Retinal pigment epithelial cell (primary cell): ENCODE measurements at regions not wholly inside any gene's neighbourhood (a gene's known extent, or its start where the extent isn't known, plus 50 kb on each side); places are given as distances from the start of the nearest gene placed in this dataset.
A peak's percentile ranks its signal among the peaks of the same experiment; 100 is the strongest.

Experiments
- DNase-seq: peaks from one replicate; pipeline ENCODE4 v3.0.0-alpha.2; 2010; ENCODE audit warnings: low read depth
- H3K4me3 ChIP-seq: 2 replicates; pipeline ENCODE4 v1.5.1; 2011; ENCODE audit warnings: mild to moderate bottlenecking, low read length, control low read depth, moderate library complexity
- TF ChIP-seq, protein P1 (sequence below): conservative IDR thresholded peaks from 2 replicates; pipeline ENCODE4 v1.5.1; 2011; ENCODE audit warnings: low read depth, low read length, control low read depth, inconsistent platforms

DNA sequence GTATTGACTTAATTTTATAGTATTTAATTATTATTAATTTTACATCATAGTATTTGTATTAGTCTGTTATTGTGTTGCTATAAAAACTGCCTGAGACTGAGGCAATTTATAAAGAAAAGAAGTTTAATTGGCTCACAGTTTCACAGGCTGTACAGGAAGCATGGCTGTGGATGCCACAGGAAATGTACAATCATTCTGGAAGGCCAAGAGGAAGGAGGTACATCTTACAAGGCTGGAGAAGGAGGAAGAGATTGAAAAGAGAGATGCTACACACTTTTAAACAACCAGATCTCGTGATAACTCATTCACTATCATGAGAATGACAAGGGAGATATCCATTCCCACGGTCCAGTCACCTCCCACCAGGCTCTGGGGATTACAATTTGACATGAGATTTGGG lies 2019.4 kb upstream of the PIK3C3 start:
- TF ChIP-seq, protein P1, sequence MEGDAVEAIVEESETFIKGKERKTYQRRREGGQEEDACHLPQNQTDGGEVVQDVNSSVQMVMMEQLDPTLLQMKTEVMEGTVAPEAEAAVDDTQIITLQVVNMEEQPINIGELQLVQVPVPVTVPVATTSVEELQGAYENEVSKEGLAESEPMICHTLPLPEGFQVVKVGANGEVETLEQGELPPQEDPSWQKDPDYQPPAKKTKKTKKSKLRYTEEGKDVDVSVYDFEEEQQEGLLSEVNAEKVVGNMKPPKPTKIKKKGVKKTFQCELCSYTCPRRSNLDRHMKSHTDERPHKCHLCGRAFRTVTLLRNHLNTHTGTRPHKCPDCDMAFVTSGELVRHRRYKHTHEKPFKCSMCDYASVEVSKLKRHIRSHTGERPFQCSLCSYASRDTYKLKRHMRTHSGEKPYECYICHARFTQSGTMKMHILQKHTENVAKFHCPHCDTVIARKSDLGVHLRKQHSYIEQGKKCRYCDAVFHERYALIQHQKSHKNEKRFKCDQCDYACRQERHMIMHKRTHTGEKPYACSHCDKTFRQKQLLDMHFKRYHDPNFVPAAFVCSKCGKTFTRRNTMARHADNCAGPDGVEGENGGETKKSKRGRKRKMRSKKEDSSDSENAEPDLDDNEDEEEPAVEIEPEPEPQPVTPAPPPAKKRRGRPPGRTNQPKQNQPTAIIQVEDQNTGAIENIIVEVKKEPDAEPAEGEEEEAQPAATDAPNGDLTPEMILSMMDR: no peak
- no peak for DNase-seq

DNA sequence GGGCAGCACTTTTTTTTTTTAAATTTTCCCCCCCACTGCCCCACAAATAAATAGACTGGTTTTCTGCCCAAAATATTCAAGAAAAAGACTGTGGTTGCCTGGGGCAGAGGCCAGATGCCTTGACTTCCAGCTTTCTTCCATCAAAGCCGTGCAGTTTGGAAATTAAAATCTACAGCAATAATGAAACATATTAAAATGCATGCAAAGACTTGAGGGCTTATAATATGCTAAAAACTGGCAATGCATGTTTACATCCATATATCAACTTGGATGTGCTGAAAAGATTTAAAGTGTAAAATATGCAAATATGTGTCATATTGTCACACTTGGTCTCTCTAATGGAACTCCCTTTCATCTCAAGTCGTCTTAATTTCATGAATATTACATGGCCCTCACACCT lies 2036.2 kb upstream of the PIK3C3 start:
- TF ChIP-seq, protein P1: no peak
- no peak for DNase-seq
- H3K4me3 ChIP-seq: no peak overlapping the region

More for the DNA sequence above, 2019.4 kb upstream of the PIK3C3 start:
- H3K4me3 ChIP-seq: no peak overlapping the region

DNA sequence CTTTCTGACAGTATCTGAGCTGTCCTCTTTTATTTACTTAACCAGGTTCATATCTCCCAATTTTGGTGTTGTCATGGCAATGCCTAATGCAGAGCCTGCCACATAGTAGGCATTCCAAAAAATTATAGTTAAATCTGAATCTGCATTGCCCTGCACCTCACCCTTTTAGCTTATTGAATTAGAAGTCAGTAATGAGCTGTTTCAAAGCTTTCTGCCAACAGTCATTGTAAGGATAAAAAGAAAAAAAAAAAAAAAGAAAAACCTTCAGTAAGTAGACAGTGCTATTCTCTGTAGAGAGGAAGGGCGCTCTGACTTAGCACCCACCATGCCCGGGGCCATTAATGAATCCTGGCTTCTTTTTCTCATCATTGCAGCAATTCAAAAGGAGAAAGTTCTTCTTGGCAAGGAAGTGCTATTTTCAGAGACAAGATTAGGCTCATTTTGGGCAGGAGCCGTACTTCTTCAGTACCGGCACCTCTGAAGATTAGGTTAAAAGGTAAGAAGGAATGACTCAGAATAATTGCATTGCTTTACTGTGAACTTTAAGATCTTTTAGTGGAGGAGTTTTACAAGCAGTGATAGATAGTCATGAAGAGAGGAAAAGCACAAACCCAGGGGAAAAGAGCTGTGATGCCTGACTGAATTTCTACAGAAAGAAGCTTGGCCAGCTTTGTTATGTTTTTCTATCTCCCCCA lies 2041.2 kb upstream of the PIK3C3 start:
- peak overlapping the region; percentile 16 for H3K4me3 ChIP-seq
- DNase-seq: peak; percentile 7
- TF ChIP-seq, protein P1: no peak

DNA sequence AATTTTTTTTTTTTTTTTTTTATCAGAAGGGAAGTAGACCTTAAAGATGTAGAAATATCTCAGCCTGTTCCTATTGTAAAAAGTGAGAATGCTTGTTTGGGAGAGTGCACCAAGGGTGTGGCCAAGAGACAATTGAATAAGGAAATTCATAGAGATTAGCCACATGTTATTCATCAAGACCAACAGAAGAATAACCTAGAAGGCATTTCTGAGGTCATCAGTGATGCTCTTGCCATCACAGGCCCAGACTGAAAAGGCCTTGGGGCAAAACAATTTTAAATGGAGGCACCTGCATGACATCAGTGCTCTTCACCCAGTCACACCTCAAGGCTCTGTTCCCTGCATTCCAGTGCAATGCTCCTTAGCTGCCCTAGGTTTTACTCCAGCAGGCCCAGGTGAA lies 2043.3 kb upstream of the PIK3C3 start:
- no peak for DNase-seq
- TF ChIP-seq, protein P1: no peak
- no peak overlapping the region for H3K4me3 ChIP-seq

DNA sequence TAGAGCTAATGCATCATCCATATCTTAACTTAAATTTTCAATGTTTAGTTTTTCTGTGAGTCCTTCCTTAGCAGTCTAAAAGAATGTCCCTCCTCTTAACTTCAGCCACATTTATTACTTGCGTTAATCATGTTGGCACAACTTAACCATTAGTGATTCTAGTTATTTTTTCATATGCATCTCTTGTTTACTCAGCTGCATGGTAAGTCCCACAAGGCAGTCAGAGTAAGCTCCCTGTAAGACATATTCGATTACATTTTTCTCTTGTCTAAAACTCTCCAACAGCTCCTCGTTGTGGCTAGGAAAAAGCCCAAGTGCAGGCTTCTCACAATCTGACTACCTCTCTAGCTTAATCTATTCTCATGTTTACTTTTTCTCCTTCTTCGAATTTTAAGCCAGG lies 2045.3 kb upstream of the PIK3C3 start:
- DNase-seq: no peak
- TF ChIP-seq, protein P1: no peak
- no peak overlapping the region for H3K4me3 ChIP-seq

DNA sequence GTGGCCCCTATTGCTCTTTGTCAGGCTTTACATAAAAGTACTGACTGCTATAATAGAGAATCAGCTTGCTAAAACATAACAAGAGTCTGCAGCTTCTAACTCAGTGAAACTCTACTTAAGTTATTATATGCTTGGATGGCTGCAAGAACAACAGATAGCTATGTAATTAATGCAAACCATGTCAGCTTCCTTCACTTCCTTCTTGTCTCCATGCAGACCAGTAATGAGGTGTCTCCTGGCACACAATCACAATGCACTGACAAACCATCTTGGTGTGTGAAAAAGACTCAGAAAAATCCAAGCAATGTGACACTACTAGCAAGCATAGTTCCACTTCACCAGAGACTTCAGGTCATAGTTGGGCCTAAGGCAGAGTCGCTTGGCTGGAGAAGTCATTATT lies 2068.9 kb upstream of the PIK3C3 start:
- TF ChIP-seq, protein P1: no peak
- peak; percentile 13 for DNase-seq
- H3K4me3 ChIP-seq: no peak overlapping the region

DNA sequence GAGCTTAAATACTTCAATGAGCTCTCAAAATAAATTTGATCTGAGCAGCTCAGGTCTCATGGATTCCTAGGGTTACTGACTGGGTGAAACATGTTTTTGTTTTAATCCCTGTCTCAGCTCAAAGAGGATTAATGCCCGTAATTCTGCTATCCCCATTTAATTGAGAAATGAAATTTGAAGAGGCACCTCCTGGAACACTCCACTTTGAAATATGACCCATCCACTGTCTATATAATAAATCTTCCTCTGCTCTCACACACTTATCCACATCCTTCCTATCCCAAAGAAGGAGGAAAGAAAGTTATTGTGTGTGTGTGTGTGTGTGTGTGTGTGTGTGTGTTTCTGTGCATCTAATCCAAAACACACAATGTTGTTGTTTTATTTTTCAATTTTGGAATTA lies 2082.4 kb upstream of the PIK3C3 start:
- TF ChIP-seq, protein P1: no peak
- no peak overlapping the region for H3K4me3 ChIP-seq
- peak; percentile 29 for DNase-seq
